ENCODE measurements at regions not wholly inside any gene's neighbourhood (a gene's known extent, or its start where the extent isn't known, plus 50 kb on each side); places are given as distances from the start of the nearest gene placed in this dataset.
"Not testable (repeated sequence)": the region's sequence is repeated elsewhere in the genome, so short reads cannot be mapped to it uniquely, and the experiment has no call there.

DNA sequence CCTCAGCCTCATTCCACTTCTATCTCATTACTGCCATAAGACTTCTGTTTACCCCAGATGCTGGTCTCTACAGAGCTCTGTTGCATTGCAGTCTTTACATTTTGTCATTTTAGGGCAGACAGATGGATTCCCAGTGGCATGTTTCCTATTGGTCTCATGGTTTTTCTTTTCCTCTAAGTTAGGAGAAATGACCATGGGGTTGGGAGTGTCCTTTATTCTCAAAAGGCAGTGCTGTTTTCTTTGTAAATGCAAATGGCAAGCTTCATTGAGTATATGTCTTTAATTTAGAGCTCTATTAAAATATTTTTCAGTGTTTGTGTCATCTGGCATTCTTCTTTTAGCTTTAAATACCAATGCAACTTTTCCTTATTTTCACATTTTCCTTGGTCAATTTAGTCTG, 57.0 kb downstream of the MSTN start:
- no peaks in the 10 kb centered on the region for H3K36me3 ChIP-seq
- no peaks in the 10 kb centered on the region for H3K27me3 ChIP-seq
- H3K9me3 ChIP-seq: no peaks in the 10 kb centered on the region
- H3K27ac ChIP-seq: no peak overlapping the region
- ATAC-seq: no peak
- no peak for TF ChIP-seq EP300 (IDR thresholded peaks at IDR 0.05)
- H3K4me1 ChIP-seq: no peaks in the 10 kb centered on the region
- no peak overlapping the region for H3K4me3 ChIP-seq

GRCh38 chr2:189999661-190000060, 62.9 kb downstream of the MSTN start:
- Histone ChIP-seq H3K4me1 (no peaks in the 10 kb centered on the region), H3K27me3 (no peaks in the 10 kb centered on the region), H3K27ac (no peak overlapping the region), H3K9me3 (peaks cover 0 to 37% (median 0%) of the 10 kb centered on the region in 3 donors), H3K4me3 (no peak overlapping the region), H3K36me3 (no peaks in the 10 kb centered on the region)
- TF ChIP-seq POLR2AphosphoS5 (IDR thresholded peaks at IDR 0.05): no peak
- TF ChIP-seq CTCF (IDR thresholded peaks at IDR 0.05): no peak
- TF ChIP-seq POLR2A (IDR thresholded peaks at IDR 0.05): no peak
- TF ChIP-seq EP300 (IDR thresholded peaks at IDR 0.05): no peak
- no peak for ATAC-seq
- WGBS, 2 donors (ENCODE audit: low coverage in 1 of 2): 86 to 89% methylated on average over 5 to 7 of the region's 7 CpGs

GRCh38 chr2:189998665-189999064, 63.9 kb downstream of the MSTN start:
- not testable (repeated sequence) for H3K36me3 ChIP-seq, H3K4me1 ChIP-seq, ATAC-seq, H3K27me3 ChIP-seq, H3K4me3 ChIP-seq, H3K27ac ChIP-seq
- H3K9me3 ChIP-seq: peaks cover 0 to 44% (median 0%) of the 10 kb centered on the region in 3 donors
- 94 to 96% methylated on average over 2 of the region's 2 CpGs for WGBS, 2 donors (ENCODE audit: low coverage in 1 of 2)

DNA sequence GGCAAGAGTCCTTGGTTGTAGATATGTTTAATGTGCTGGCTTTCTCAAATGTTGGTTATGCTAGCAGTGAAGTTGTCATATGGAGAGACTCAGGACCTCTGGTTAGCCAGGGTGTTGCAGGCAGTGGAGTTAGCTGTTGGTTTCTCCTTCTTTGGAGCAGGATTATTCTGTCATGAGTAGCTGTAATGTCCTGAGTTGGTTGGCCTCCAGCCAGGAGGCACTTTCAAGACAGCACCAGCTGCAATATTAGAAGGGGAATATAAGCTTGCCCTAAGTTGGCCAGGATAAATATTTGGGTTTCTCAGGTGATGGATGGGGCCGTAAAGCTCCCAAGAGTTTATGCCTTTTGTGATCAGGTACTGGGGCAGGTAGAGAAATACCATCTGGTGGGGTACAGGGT, 65.5 kb downstream of the MSTN start:
- Histone ChIP-seq H3K36me3 (no peaks in the 10 kb centered on the region), H3K4me3 (no peak overlapping the region), H3K27me3 (no peaks in the 10 kb centered on the region), H3K27ac (no peak overlapping the region), H3K9me3 (peaks cover 0 to 54% (median 0%) of the 10 kb centered on the region in 3 donors), H3K4me1 (no peaks in the 10 kb centered on the region)
- no peak for ATAC-seq
- WGBS, 2 donors (ENCODE audit: low coverage in 1 of 2): no CpG with 5 or more reads among the region's 1 CpG
- TF ChIP-seq CTCF (IDR thresholded peaks at IDR 0.05): no peak
- TF ChIP-seq POLR2A (IDR thresholded peaks at IDR 0.05): no peak
- TF ChIP-seq POLR2AphosphoS5 (IDR thresholded peaks at IDR 0.05): no peak
- no peak for TF ChIP-seq EP300 (IDR thresholded peaks at IDR 0.05)

DNA sequence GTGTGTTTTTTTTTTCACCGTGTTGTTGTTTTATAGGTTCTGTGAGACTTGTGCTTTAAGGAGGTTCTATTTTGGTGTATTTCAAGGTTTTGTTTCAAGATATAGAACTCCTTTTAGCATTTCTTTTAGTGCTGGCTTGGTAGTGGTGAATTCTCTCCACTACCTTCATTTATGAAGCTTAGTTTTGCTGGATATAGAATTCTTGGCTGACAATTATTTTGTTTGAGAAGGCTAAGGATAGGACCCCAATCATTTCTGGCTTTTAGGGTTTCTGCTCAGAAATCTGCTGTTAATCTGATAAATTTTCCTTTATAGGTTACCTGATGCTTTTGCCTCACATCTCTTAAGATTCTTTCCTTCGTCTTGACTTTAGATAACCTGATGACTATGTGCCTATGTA, 66.8 kb downstream of the MSTN start:
- no peaks in the 10 kb centered on the region for H3K4me1 ChIP-seq
- peaks cover 0 to 55% (median 0%) of the 10 kb centered on the region in 3 donors for H3K9me3 ChIP-seq
- no peak for ATAC-seq
- H3K4me3 ChIP-seq: no peak overlapping the region
- no peaks in the 10 kb centered on the region for H3K27me3 ChIP-seq
- TF ChIP-seq POLR2A (IDR thresholded peaks at IDR 0.05) (no peak), CTCF (IDR thresholded peaks at IDR 0.05) (no peak), EP300 (IDR thresholded peaks at IDR 0.05) (no peak), POLR2AphosphoS5 (IDR thresholded peaks at IDR 0.05) (no peak)
- H3K36me3 ChIP-seq: no peaks in the 10 kb centered on the region
- H3K27ac ChIP-seq: no peak overlapping the region
- 75 to 97% methylated on average over 2 of the region's 2 CpGs for WGBS, 2 donors (ENCODE audit: low coverage in 1 of 2)

- no peaks in the 10 kb centered on the region for H3K36me3 ChIP-seq
- no peaks in the 10 kb centered on the region for H3K4me1 ChIP-seq
- 61 to 100% methylated on average over 1 to 5 of the region's 5 CpGs for WGBS, 2 donors (ENCODE audit: low coverage in 1 of 2)
- no peak for TF ChIP-seq POLR2AphosphoS5 (IDR thresholded peaks at IDR 0.05)
- TF ChIP-seq POLR2A (IDR thresholded peaks at IDR 0.05): no peak
- no peak for TF ChIP-seq EP300 (IDR thresholded peaks at IDR 0.05)
- TF ChIP-seq CTCF (IDR thresholded peaks at IDR 0.05): no peak
- no peak overlapping the region for H3K27ac ChIP-seq
- H3K4me3 ChIP-seq: no peak overlapping the region
- H3K9me3 ChIP-seq: peaks cover 0 to 47% (median 0%) of the 10 kb centered on the region in 3 donors
- ATAC-seq: no peak
- no peaks in the 10 kb centered on the region for H3K27me3 ChIP-seq
Observed at GRCh38 chr2:189982780-189983394, 79.6 kb downstream of the MSTN start.

Measured in gastroesophageal sphincter (tissue), 4 donors.